NT2/D1 (cell line): ENCODE measurements at regions not wholly inside any gene's neighbourhood (a gene's known extent, or its start where the extent isn't known, plus 50 kb on each side); places are given as distances from the start of the nearest gene placed in this dataset.

Source experiments
- SUZ12 ChIP-seq: IDR thresholded peaks from 2 replicates; pipeline ENCODE4 v1.6.1; 2011; ENCODE audit not compliant: insufficient read length, insufficient read depth; ENCODE audit errors: extremely low read depth
- YY1 ChIP-seq: IDR thresholded peaks from 2 replicates; pipeline ENCODE4 v1.6.1; 2011; ENCODE audit not compliant: insufficient read length, insufficient read depth
- ZNF274 ChIP-seq: IDR thresholded peaks from 2 replicates; pipeline ENCODE4 v1.6.1; 2011; ENCODE audit warnings: mild to moderate bottlenecking, low read depth, low read length

- TF ChIP-seq YY1 (no peak), ZNF274 (no peak), SUZ12 (no peak)
Measured at GRCh38 chr5:121380066-121380465, 471.6 kb upstream of the FTMT start.
